ENCODE measurements at regions not wholly inside any gene's neighbourhood (a gene's known extent, or its start where the extent isn't known, plus 50 kb on each side); places are given as distances from the start of the nearest gene placed in this dataset.

DNA sequence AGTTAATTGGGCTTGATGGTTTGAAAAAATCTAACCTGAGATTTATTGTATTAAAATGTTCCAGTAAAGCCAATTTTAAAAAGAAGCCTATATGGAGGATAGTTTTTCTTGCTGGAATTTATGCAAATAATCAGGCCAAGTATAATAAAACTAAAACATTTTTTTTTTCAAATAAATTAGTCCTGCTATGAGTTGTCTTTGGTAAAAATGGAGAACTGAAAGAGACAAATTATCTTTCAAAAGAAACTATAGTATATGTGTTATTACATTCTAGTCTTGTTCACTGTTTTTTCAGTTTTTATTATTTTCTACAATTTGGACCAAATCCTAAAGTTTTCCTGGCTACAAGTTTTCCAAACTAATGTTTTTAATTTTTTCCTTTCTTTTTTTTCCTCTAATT is 468.9 kb downstream of the UQCRFS1 start:
- H3K4me1 Mint-ChIP-seq = peaks cover 20% of the 10 kb centered on the region
- ChIA-PET POLR2A (no interaction called here), CTCF (interaction anchor here (2.0 to 2.4 kb wide), 2 partner anchors 17 to 135 kb away, joined by 7 to 9 read pairs; no protein-coding TSS in a partner anchor)
- H3K36me3 Mint-ChIP-seq = peaks cover 2% of the 10 kb centered on the region; the same call in 1 of the 2 replicates
- no peak for TF ChIP-seq ESRRA (CRISPR knock-in tag; IDR thresholded peaks at IDR 0.05; ENCODE audit: borderline replicate concordance)
- ATAC-seq = no peak
- H3K4me3 Mint-ChIP-seq = no peak overlapping the region
- H3K27me3 Mint-ChIP-seq (ENCODE audit: low read depth) = no peaks in the 10 kb centered on the region
- DNase-seq (ENCODE audit: low spot score) = no peak
- H3K9me3 Mint-ChIP-seq = peaks cover 7% of the 10 kb centered on the region; the same call in 1 of the 2 replicates
- H3K27ac Mint-ChIP-seq = no peak overlapping the region

DNA sequence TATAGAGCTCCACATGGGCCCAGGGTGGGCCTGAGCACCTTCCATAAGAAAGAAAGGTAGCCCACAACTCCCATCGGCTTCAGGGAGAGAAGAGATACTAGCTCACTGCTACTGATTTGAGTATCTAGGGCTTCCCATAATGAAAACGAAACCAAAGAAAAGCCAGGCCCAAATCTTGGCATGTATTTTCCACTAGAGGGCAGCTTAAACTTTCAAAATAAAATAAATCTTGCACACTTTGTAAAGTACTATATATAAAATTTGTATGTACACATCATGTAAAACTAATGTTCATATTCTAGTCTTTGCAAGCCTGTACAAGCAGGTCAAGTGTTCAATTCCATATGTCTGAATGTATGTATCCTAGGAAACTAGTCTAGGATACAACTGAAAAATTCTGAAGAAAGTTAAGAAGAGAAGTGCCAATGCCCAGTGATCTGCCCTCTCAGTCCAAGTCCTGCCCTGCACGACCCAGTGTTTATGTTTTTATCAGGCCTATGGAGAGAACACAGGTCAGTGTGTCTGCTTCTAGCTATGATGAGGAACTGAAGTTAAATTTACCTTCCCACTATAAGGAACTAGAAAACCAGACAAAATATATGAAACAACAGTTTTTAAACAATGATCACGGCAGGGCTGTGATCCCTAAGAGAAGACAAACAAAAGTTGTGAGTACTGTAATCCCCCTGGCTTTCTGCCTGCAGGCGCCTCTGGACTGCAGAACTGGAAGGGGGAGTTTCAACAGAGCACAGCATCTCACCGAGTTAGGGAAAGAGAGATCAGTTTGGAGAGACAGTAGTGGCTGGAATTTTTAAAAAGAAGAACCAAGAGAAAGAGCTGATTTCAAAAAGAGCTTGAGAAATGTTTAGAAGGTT is 475.7 kb downstream of the UQCRFS1 start:
- peaks cover 3% of the 10 kb centered on the region; the same call in 1 of the 2 replicates for H3K27me3 Mint-ChIP-seq (ENCODE audit: low read depth)
- peak overlapping the region; percentile 53 for H3K27ac Mint-ChIP-seq
- DNase-seq (ENCODE audit: low spot score) (no peak), ATAC-seq (peak; percentile 51)
- no peak overlapping the region for H3K4me3 Mint-ChIP-seq
- H3K9me3 Mint-ChIP-seq = peaks cover 6% of the 10 kb centered on the region; the same call in 1 of the 2 replicates
- no peaks in the 10 kb centered on the region for H3K36me3 Mint-ChIP-seq
- peaks cover 12% of the 10 kb centered on the region for H3K4me1 Mint-ChIP-seq
- TF ChIP-seq, protein P1, sequence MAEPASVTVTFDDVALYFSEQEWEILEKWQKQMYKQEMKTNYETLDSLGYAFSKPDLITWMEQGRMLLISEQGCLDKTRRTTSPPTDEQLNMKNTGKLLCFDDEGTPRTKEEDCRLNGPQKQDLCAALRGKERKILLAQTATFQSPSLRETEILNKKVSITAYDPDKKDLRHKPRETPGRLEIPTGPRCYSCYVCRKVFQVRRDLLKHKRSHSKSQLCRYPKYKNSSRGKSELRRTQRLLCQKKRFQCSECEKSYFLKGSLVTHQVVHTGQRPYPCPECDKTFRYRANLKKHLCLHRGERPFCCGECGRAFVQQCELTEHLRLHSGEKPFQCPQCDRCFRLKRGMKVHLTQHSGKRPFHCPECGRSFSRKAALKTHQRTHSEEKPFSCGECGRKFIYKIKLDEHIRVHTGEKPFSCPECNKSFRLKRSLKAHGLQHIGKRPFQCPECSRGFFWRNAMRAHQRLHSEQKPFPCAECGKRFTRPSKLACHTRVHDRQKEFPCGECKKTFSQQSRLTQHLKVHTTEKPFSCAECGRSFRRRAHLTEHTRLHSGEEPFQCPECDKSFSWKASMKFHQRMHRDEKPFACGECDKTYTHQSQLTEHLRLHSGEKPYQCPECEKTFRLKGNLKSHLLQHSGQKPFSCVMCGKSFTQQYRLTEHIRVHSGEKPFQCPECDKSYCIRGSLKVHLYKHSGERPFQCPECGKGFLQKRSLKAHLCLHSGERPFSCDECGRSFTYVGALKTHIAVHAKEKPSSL (CRISPR knock-in tag; conservative IDR thresholded peaks at IDR 0.05) = no peak
- TF ChIP-seq NFYB (CRISPR knock-in tag; conservative IDR thresholded peaks at IDR 0.05; ENCODE audit: low read depth) (no peak), HMGA2 (CRISPR knock-in tag; IDR thresholded peaks at IDR 0.05) (no peak), ZNF232 (CRISPR knock-in tag; IDR thresholded peaks at IDR 0.05) (no peak), CBFB (CRISPR knock-in tag; IDR thresholded peaks at IDR 0.05; ENCODE audit: low read depth) (no peak), EMX1 (CRISPR knock-in tag; IDR thresholded peaks at IDR 0.05) (no peak)
- TF ChIP-seq, protein P2, sequence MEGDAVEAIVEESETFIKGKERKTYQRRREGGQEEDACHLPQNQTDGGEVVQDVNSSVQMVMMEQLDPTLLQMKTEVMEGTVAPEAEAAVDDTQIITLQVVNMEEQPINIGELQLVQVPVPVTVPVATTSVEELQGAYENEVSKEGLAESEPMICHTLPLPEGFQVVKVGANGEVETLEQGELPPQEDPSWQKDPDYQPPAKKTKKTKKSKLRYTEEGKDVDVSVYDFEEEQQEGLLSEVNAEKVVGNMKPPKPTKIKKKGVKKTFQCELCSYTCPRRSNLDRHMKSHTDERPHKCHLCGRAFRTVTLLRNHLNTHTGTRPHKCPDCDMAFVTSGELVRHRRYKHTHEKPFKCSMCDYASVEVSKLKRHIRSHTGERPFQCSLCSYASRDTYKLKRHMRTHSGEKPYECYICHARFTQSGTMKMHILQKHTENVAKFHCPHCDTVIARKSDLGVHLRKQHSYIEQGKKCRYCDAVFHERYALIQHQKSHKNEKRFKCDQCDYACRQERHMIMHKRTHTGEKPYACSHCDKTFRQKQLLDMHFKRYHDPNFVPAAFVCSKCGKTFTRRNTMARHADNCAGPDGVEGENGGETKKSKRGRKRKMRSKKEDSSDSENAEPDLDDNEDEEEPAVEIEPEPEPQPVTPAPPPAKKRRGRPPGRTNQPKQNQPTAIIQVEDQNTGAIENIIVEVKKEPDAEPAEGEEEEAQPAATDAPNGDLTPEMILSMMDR (IDR thresholded peaks at IDR 0.05) = peak; percentile 29; the same call in 1 of the 2 replicates
- TF ChIP-seq, protein P3, sequence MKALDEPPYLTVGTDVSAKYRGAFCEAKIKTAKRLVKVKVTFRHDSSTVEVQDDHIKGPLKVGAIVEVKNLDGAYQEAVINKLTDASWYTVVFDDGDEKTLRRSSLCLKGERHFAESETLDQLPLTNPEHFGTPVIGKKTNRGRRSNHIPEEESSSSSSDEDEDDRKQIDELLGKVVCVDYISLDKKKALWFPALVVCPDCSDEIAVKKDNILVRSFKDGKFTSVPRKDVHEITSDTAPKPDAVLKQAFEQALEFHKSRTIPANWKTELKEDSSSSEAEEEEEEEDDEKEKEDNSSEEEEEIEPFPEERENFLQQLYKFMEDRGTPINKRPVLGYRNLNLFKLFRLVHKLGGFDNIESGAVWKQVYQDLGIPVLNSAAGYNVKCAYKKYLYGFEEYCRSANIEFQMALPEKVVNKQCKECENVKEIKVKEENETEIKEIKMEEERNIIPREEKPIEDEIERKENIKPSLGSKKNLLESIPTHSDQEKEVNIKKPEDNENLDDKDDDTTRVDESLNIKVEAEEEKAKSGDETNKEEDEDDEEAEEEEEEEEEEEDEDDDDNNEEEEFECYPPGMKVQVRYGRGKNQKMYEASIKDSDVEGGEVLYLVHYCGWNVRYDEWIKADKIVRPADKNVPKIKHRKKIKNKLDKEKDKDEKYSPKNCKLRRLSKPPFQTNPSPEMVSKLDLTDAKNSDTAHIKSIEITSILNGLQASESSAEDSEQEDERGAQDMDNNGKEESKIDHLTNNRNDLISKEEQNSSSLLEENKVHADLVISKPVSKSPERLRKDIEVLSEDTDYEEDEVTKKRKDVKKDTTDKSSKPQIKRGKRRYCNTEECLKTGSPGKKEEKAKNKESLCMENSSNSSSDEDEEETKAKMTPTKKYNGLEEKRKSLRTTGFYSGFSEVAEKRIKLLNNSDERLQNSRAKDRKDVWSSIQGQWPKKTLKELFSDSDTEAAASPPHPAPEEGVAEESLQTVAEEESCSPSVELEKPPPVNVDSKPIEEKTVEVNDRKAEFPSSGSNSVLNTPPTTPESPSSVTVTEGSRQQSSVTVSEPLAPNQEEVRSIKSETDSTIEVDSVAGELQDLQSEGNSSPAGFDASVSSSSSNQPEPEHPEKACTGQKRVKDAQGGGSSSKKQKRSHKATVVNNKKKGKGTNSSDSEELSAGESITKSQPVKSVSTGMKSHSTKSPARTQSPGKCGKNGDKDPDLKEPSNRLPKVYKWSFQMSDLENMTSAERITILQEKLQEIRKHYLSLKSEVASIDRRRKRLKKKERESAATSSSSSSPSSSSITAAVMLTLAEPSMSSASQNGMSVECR (CRISPR knock-in tag; IDR thresholded peaks at IDR 0.05; ENCODE audit: borderline replicate concordance) = no peak
- POLR2A ChIA-PET = no interaction called here
- CTCF ChIA-PET = interaction anchor here (0.5 to 4.8 kb wide), 45 partner anchors 8 to 586 kb away, joined by 3 to 95 read pairs (median 4); no protein-coding TSS in a partner anchor

DNA sequence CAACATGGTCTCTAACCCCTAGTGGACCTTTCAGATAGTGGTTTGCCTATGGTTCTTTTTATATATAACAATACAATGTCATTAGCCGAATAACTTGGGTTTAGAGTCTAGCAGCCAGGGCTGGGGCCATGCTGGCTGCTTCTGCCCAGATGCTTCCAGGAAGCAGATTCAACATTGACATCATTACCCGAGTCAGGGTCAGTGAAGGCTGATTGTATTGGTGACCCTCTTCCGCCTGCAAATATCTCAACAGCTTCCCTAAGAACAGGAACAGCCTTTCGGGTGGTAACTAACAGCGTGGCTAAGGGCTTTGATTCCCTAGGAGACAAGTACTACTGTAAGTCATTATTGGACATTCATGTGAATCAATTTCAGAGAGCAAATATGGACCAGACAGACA is 476.4 kb downstream of the UQCRFS1 start:
- H3K27me3 Mint-ChIP-seq (ENCODE audit: low read depth) = peaks cover 3% of the 10 kb centered on the region; the same call in 1 of the 2 replicates

More for the DNA sequence above, 476.4 kb downstream of the UQCRFS1 start:
- ATAC-seq (no peak), DNase-seq (ENCODE audit: low spot score) (no peak)
- CTCF ChIA-PET = interaction anchor here (0.5 to 4.8 kb wide), 45 partner anchors 9 to 585 kb away, joined by 3 to 95 read pairs (median 4); no protein-coding TSS in a partner anchor
- POLR2A ChIA-PET = no interaction called here
- H3K36me3 Mint-ChIP-seq = no peaks in the 10 kb centered on the region
- peak overlapping the region; percentile 84; the same call in 1 of the 2 replicates for H3K27ac Mint-ChIP-seq
- H3K9me3 Mint-ChIP-seq = peaks cover 6% of the 10 kb centered on the region; the same call in 1 of the 2 replicates
- TF ChIP-seq, protein P4, sequence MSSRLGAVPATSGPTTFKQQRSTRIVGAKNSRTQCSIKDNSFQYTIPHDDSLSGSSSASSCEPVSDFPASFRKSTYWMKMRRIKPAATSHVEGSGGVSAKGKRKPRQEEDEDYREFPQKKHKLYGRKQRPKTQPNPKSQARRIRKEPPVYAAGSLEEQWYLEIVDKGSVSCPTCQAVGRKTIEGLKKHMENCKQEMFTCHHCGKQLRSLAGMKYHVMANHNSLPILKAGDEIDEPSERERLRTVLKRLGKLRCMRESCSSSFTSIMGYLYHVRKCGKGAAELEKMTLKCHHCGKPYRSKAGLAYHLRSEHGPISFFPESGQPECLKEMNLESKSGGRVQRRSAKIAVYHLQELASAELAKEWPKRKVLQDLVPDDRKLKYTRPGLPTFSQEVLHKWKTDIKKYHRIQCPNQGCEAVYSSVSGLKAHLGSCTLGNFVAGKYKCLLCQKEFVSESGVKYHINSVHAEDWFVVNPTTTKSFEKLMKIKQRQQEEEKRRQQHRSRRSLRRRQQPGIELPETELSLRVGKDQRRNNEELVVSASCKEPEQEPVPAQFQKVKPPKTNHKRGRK (CRISPR knock-in tag; IDR thresholded peaks at IDR 0.05; ENCODE audit: borderline replicate concordance) = no peak
- TF ChIP-seq, protein P5, sequence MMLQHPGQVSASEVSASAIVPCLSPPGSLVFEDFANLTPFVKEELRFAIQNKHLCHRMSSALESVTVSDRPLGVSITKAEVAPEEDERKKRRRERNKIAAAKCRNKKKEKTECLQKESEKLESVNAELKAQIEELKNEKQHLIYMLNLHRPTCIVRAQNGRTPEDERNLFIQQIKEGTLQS (CRISPR knock-in tag; conservative IDR thresholded peaks at IDR 0.05) = no peak
- TF ChIP-seq SMAD4 (CRISPR knock-in tag; IDR thresholded peaks at IDR 0.05) (no peak), ZNF423 (CRISPR knock-in tag; IDR thresholded peaks at IDR 0.05) (no peak)
- TF ChIP-seq, protein P6, sequence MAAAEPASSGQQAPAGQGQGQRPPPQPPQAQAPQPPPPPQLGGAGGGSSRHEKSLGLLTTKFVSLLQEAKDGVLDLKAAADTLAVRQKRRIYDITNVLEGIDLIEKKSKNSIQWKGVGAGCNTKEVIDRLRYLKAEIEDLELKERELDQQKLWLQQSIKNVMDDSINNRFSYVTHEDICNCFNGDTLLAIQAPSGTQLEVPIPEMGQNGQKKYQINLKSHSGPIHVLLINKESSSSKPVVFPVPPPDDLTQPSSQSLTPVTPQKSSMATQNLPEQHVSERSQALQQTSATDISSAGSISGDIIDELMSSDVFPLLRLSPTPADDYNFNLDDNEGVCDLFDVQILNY (CRISPR knock-in tag; IDR thresholded peaks at IDR 0.05) = no peak
- TF ChIP-seq, protein P7, sequence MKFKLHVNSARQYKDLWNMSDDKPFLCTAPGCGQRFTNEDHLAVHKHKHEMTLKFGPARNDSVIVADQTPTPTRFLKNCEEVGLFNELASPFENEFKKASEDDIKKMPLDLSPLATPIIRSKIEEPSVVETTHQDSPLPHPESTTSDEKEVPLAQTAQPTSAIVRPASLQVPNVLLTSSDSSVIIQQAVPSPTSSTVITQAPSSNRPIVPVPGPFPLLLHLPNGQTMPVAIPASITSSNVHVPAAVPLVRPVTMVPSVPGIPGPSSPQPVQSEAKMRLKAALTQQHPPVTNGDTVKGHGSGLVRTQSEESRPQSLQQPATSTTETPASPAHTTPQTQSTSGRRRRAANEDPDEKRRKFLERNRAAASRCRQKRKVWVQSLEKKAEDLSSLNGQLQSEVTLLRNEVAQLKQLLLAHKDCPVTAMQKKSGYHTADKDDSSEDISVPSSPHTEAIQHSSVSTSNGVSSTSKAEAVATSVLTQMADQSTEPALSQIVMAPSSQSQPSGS (CRISPR knock-in tag; IDR thresholded peaks at IDR 0.05; ENCODE audit: borderline replicate concordance, low read depth) = no peak
- no peak overlapping the region for H3K4me3 Mint-ChIP-seq
- H3K4me1 Mint-ChIP-seq = peaks cover 12% of the 10 kb centered on the region

Measured in WTC11 (cell line).